HEK293 (cell line): ENCODE measurements at regions not wholly inside any gene's neighbourhood (a gene's known extent, or its start where the extent isn't known, plus 50 kb on each side); places are given as distances from the start of the nearest gene placed in this dataset.

Source experiments
- CTCF ChIA-PET: fragments of 350-600 bp; formaldehyde crosslinking; extraction: SDS; loops from one replicate; lab custom pipeline; 2021; ENCODE audit warnings: antibody characterized with exemption; lab: Yijun Ruan, JAX
- POLR2A ChIA-PET: fragments of 300-600 bp; formaldehyde crosslinking; extraction: SDS; loops from one replicate; lab custom pipeline; 2020; ENCODE audit warnings: antibody characterized with exemption, inconsistent platforms; lab: Yijun Ruan, JAX
- H3K27ac ChIP-seq: fragments of 200-500 bp; sonication (Bioruptor generic); 2 replicates; pipeline ENCODE4 v1.5.1; 2014; ENCODE audit warnings: low read depth, low read length, control low read depth, inconsistent platforms; ENCODE audit errors: extremely low read depth
- H3K36me3 ChIP-seq, 2 experiments: fragments of 200-500 bp in 1 of 2; sonication (Bioruptor generic) in 1 of 2; 1 replicate in 1 of 2; 2 replicates in 1 of 2; pipeline ENCODE4 v1.5.1; 2014 to 2017; ENCODE audit warnings: inconsistent platforms in 2 of 2, low read length in 2 of 2; ENCODE audit not compliant: control insufficient read depth in 2 of 2, insufficient read depth in 1 of 2
- H3K4me1 ChIP-seq: fragments of 200-500 bp; sonication (Bioruptor generic); 2 replicates; pipeline ENCODE4 v1.5.1; 2014; ENCODE audit warnings: mild to moderate bottlenecking, low read length, inconsistent platforms; ENCODE audit not compliant: control insufficient read depth, insufficient read depth
- H3K4me3 ChIP-seq: 2 replicates; pipeline ENCODE4 v1.5.1; 2011; ENCODE audit warnings: low read depth, mild to moderate bottlenecking, control low read depth, low read length, moderate library complexity
- H3K9me3 ChIP-seq: fragments of 200-500 bp; sonication (Bioruptor generic); 2 replicates; pipeline ENCODE4 v1.5.1; 2014; ENCODE audit warnings: low read depth, low read length, inconsistent platforms; ENCODE audit not compliant: control insufficient read depth, insufficient read depth
- GLI2 ChIP-seq: fragments of 450-650 bp; formaldehyde crosslinking; IDR thresholded peaks from 2 replicates; pipeline ENCODE4; 2017; ENCODE audit warnings: missing biosample characterization, missing genetic modification characterization, low read depth, borderline replicate concordance
- MYNN ChIP-seq: fragments of 450-650 bp; formaldehyde crosslinking; IDR thresholded peaks from 2 replicates; pipeline ENCODE4 v1.5.1; 2016; ENCODE audit warnings: missing biosample characterization, missing genetic modification characterization, borderline replicate concordance
- OVOL3 ChIP-seq: fragments of 450-650 bp; formaldehyde crosslinking; IDR thresholded peaks from 2 replicates; pipeline ENCODE4 v1.5.1; 2016; ENCODE audit warnings: missing biosample characterization, missing genetic modification characterization
- TSHZ1 ChIP-seq: fragments of 450-650 bp; formaldehyde crosslinking; IDR thresholded peaks from 2 replicates; pipeline ENCODE4 v1.5.1; 2016; ENCODE audit warnings: missing biosample characterization, missing genetic modification characterization, borderline replicate concordance
- WT1 ChIP-seq: fragments of 450-650 bp; formaldehyde crosslinking; IDR thresholded peaks from 2 replicates; pipeline ENCODE4 v1.5.1; 2016; ENCODE audit warnings: missing biosample characterization, missing genetic modification characterization
- ZFP3 ChIP-seq: fragments of 450-650 bp; formaldehyde crosslinking; IDR thresholded peaks from 2 replicates; pipeline ENCODE4 v1.5.1; 2016; ENCODE audit warnings: low read depth, missing biosample characterization, missing genetic modification characterization
- ZIC2 ChIP-seq: fragments of 450-650 bp; formaldehyde crosslinking; IDR thresholded peaks from 2 replicates; pipeline ENCODE4 v1.5.1; 2016; ENCODE audit warnings: missing biosample characterization, missing genetic modification characterization
- ZNF138 ChIP-seq: fragments of 450-650 bp; formaldehyde crosslinking; IDR thresholded peaks from 2 replicates; pipeline ENCODE4 v1.5.1; 2016; ENCODE audit warnings: missing biosample characterization, missing genetic modification characterization, borderline replicate concordance
- ZNF18 ChIP-seq: fragments of 450-650 bp; formaldehyde crosslinking; IDR thresholded peaks from 2 replicates; pipeline ENCODE4 v1.5.1; 2016; ENCODE audit warnings: missing biosample characterization, missing genetic modification characterization
- ZNF274 ChIP-seq, 2 experiments: fragments of 200-500 bp in 1 of 2; fragments of 450-650 bp in 1 of 2; sonication (Bioruptor generic) in 1 of 2; formaldehyde crosslinking in 1 of 2; IDR thresholded peaks; 2 replicates each; pipeline versions ENCODE4 v1.5.1 to v1.6.1; 2014 to 2016; ENCODE audit warnings: borderline replicate concordance in 1 of 2, inconsistent platforms in 1 of 2, low read length in 1 of 2, missing biosample characterization in 1 of 2, missing genetic modification characterization in 1 of 2
- ZNF311 ChIP-seq: fragments of 450-650 bp; formaldehyde crosslinking; IDR thresholded peaks from 2 replicates; pipeline ENCODE4 v1.5.1; 2017; ENCODE audit warnings: missing biosample characterization, missing genetic modification characterization, borderline replicate concordance
- ZNF426 ChIP-seq: fragments of 450-650 bp; formaldehyde crosslinking; IDR thresholded peaks from 2 replicates; pipeline ENCODE4 v1.5.1; 2017; ENCODE audit warnings: missing biosample characterization, missing genetic modification characterization, mild to moderate bottlenecking, inconsistent platforms, moderate library complexity
- ZNF48 ChIP-seq: fragments of 450-650 bp; formaldehyde crosslinking; IDR thresholded peaks from 2 replicates; pipeline ENCODE4 v1.5.1; 2016; ENCODE audit warnings: missing biosample characterization, missing genetic modification characterization
- ZSCAN5A ChIP-seq: fragments of 450-650 bp; formaldehyde crosslinking; IDR thresholded peaks from 2 replicates; pipeline ENCODE4 v1.5.1; 2016; ENCODE audit warnings: missing biosample characterization, missing genetic modification characterization
- TF ChIP-seq, protein P1 (sequence below): fragments of 450-650 bp; formaldehyde crosslinking; optimal IDR thresholded peaks from 2 replicates; pipeline ENCODE3; 2016; ENCODE audit warnings: missing biosample characterization, mild to moderate bottlenecking, missing genetic modification characterization
- TF ChIP-seq, protein P2 (sequence below): IDR thresholded peaks from 2 replicates; pipeline ENCODE4 v1.6.1; 2011; ENCODE audit warnings: mild to moderate bottlenecking, low read depth, low read length, borderline replicate concordance
- TF ChIP-seq, protein P3 (sequence below): fragments of 450-650 bp; formaldehyde crosslinking; IDR thresholded peaks from 2 replicates; pipeline ENCODE4; 2016; ENCODE audit warnings: missing biosample characterization, missing genetic modification characterization

GRCh38 chr4:144357975-144358374 lies 217.5 kb upstream of the GYPA start (continued):
- TF ChIP-seq TSHZ1 (tag by site-specific recombination): 0 out of 2 replicates have a peak, but pooled peaks have one; percentile 26
- TF ChIP-seq GLI2 (tag by site-specific recombination): 0 out of 2 replicates have a peak, but pooled peaks have one; percentile 31
- TF ChIP-seq OVOL3 (tag by site-specific recombination): 0 out of 2 replicates have a peak, but pooled peaks have one; percentile 33
- peak; percentile 95 for TF ChIP-seq WT1 (tag by site-specific recombination)
- no peak for TF ChIP-seq ZNF48
- TF ChIP-seq ZNF311 (tag by site-specific recombination): no peak

- no peaks in the 10 kb centered on the region for H3K9me3 ChIP-seq
- ChIA-PET POLR2A (no interaction called here), CTCF (no interaction called here)
- H3K4me3 ChIP-seq: no peak overlapping the region
- H3K4me1 ChIP-seq: peaks cover 11% of the 10 kb centered on the region
- H3K27ac ChIP-seq: no peak overlapping the region
- H3K36me3 ChIP-seq: no peaks in the 10 kb centered on the region
- no peak for TF ChIP-seq WT1 (tag by site-specific recombination)
- TF ChIP-seq, protein P1, sequence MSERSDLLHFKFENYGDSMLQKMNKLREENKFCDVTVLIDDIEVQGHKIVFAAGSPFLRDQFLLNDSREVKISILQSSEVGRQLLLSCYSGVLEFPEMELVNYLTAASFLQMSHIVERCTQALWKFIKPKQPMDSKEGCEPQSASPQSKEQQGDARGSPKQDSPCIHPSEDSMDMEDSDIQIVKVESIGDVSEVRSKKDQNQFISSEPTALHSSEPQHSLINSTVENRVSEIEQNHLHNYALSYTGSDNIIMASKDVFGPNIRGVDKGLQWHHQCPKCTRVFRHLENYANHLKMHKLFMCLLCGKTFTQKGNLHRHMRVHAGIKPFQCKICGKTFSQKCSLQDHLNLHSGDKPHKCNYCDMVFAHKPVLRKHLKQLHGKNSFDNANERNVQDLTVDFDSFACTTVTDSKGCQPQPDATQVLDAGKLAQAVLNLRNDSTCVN (tag by site-specific recombination): no peak
- TF ChIP-seq, protein P2, sequence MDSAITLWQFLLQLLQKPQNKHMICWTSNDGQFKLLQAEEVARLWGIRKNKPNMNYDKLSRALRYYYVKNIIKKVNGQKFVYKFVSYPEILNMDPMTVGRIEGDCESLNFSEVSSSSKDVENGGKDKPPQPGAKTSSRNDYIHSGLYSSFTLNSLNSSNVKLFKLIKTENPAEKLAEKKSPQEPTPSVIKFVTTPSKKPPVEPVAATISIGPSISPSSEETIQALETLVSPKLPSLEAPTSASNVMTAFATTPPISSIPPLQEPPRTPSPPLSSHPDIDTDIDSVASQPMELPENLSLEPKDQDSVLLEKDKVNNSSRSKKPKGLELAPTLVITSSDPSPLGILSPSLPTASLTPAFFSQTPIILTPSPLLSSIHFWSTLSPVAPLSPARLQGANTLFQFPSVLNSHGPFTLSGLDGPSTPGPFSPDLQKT: no peak
- no peak for TF ChIP-seq ZIC2
- TF ChIP-seq ZSCAN5A (tag by site-specific recombination): no peak
- TF ChIP-seq, protein P3, sequence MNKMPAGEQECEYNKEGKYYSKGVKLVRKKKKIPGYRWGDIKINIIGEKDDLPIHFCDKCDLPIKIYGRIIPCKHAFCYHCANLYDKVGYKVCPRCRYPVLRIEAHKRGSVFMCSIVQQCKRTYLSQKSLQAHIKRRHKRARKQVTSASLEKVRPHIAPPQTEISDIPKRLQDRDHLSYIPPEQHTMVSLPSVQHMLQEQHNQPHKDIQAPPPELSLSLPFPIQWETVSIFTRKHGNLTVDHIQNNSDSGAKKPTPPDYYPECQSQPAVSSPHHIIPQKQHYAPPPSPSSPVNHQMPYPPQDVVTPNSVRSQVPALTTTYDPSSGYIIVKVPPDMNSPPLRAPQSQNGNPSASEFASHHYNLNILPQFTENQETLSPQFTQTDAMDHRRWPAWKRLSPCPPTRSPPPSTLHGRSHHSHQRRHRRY (tag by site-specific recombination): no peak
- no peak for TF ChIP-seq ZFP3 (tag by site-specific recombination)
- no peak for TF ChIP-seq ZNF274 (IDR thresholded peaks at IDR 0.05; ENCODE audit: low read length)
- TF ChIP-seq ZNF274 (tag by site-specific recombination; IDR thresholded peaks at IDR 0.05; ENCODE audit: borderline replicate concordance): no peak
- no peak for TF ChIP-seq MYNN
- no peak for TF ChIP-seq ZNF18
- TF ChIP-seq ZNF138: no peak
- no peak for TF ChIP-seq ZNF426
These were observed 219.8 kb upstream of the GYPA start for GRCh38 chr4:144360146-144360793.
